H4 (cell line): ENCODE measurements at regions not wholly inside any gene's neighbourhood (a gene's known extent, or its start where the extent isn't known, plus 50 kb on each side); places are given as distances from the start of the nearest gene placed in this dataset.

Experiments
- DNase-seq: peaks from one replicate; pipeline ENCODE4 v3.0.0-alpha.2; 2015; ENCODE audit warnings: low spot score

GRCh38 chr6:137353842-137354397 lies 134.7 kb upstream of the IFNGR1 start:
- DNase-seq = no peak

- DNase-seq = no peak
Observed at GRCh38 chr6:137353346-137353745, 134.2 kb upstream of the IFNGR1 start.

GRCh38 chr6:137352859-137353258 lies 133.7 kb upstream of the IFNGR1 start:
- no peak for DNase-seq

GRCh38 chr6:137351890-137352289 lies 132.7 kb upstream of the IFNGR1 start:
- DNase-seq = no peak

GRCh38 chr6:137350857-137351256 lies 131.7 kb upstream of the IFNGR1 start:
- DNase-seq = no peak

GRCh38 chr6:137349856-137350830 lies 131.0 kb upstream of the IFNGR1 start:
- DNase-seq = no peak

- DNase-seq = no peak
Observed at GRCh38 chr6:137348777-137349176, 129.6 kb upstream of the IFNGR1 start.

- no peak for DNase-seq
Observed at GRCh38 chr6:137343241-137343640, 124.1 kb upstream of the IFNGR1 start.

- no peak for DNase-seq
Observed at GRCh38 chr6:137342607-137343190, 123.5 kb upstream of the IFNGR1 start.

- DNase-seq = peak; percentile 26
Observed at GRCh38 chr6:137341681-137342195, 122.6 kb upstream of the IFNGR1 start.

GRCh38 chr6:137339929-137340559 lies 120.9 kb upstream of the IFNGR1 start:
- DNase-seq = no peak

- no peak for DNase-seq
Observed at GRCh38 chr6:137334884-137335283, 115.7 kb upstream of the IFNGR1 start.

GRCh38 chr6:137334094-137334493 lies 114.9 kb upstream of the IFNGR1 start:
- DNase-seq = no peak

GRCh38 chr6:137332637-137333280 lies 113.6 kb upstream of the IFNGR1 start:
- DNase-seq = no peak

- no peak for DNase-seq
Observed at GRCh38 chr6:137323860-137324259, 104.7 kb upstream of the IFNGR1 start.

GRCh38 chr6:137320271-137320670 lies 101.1 kb upstream of the IFNGR1 start:
- no peak for DNase-seq

- DNase-seq = no peak
Observed at GRCh38 chr6:137316626-137317025, 97.4 kb upstream of the IFNGR1 start.

- no peak for DNase-seq
Observed at GRCh38 chr6:137315081-137315480, 95.9 kb upstream of the IFNGR1 start.

GRCh38 chr6:137313928-137314855 lies 95.0 kb upstream of the IFNGR1 start:
- DNase-seq = peak; percentile 45

GRCh38 chr6:137313211-137313610 lies 94.0 kb upstream of the IFNGR1 start:
- DNase-seq = no peak

GRCh38 chr6:137311940-137312339 lies 92.8 kb upstream of the IFNGR1 start:
- no peak for DNase-seq
